ENCODE measurements at regions not wholly inside any gene's neighbourhood (a gene's known extent, or its start where the extent isn't known, plus 50 kb on each side); places are given as distances from the start of the nearest gene placed in this dataset.
"Not testable (repeated sequence)": the region's sequence is repeated elsewhere in the genome, so short reads cannot be mapped to it uniquely, and the experiment has no call there.

GRCh38 chr14:56431013-56431412 lies 148.6 kb upstream of the TMEM260 start:
- H3K4me3 ChIP-seq = no peak overlapping the region
- no peaks in the 10 kb centered on the region for H3K9me3 ChIP-seq
- TF ChIP-seq EP300 (IDR thresholded peaks at IDR 0.05) (no peak), POLR2AphosphoS5 (IDR thresholded peaks at IDR 0.05) (no peak), POLR2A (IDR thresholded peaks at IDR 0.05) (no peak)
- TF ChIP-seq, protein P1, sequence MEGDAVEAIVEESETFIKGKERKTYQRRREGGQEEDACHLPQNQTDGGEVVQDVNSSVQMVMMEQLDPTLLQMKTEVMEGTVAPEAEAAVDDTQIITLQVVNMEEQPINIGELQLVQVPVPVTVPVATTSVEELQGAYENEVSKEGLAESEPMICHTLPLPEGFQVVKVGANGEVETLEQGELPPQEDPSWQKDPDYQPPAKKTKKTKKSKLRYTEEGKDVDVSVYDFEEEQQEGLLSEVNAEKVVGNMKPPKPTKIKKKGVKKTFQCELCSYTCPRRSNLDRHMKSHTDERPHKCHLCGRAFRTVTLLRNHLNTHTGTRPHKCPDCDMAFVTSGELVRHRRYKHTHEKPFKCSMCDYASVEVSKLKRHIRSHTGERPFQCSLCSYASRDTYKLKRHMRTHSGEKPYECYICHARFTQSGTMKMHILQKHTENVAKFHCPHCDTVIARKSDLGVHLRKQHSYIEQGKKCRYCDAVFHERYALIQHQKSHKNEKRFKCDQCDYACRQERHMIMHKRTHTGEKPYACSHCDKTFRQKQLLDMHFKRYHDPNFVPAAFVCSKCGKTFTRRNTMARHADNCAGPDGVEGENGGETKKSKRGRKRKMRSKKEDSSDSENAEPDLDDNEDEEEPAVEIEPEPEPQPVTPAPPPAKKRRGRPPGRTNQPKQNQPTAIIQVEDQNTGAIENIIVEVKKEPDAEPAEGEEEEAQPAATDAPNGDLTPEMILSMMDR (IDR thresholded peaks at IDR 0.05) = no peak
- H3K4me1 ChIP-seq = no peaks in the 10 kb centered on the region
- no peak overlapping the region for H3K27ac ChIP-seq
- ATAC-seq = no peak
- peaks cover 3% of the 10 kb centered on the region for H3K27me3 ChIP-seq
- 68 to 70% methylated on average over 3 to 4 of the region's 4 CpGs for WGBS, 2 donors (ENCODE audit: low coverage in 1 of 2)
- no peaks in the 10 kb centered on the region for H3K36me3 ChIP-seq

DNA sequence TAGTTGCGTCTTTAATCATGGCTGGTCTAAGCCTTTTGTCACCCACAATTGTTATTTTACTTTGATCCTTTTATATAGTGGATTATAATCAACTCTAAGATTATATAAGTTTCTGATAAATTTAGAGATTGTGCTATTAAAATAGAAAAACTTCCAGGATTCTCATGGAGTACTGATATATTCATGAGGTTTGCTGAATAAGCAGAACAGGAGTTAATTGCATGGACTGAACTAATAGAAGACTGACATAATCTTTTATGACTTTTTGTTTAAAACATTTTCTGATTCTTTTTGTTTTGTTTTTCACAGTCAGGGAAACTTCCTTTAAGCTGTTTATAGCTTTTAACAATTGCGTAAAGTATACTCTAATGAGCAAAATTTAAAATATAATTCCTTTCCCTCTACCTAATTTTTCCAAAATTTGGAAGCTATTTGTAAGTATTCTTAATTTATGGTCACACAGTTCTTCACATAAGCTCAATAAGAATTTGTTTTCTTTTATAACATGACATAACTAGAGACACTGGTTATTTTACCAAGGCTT lies 129.9 kb upstream of the TMEM260 start:
- Histone ChIP-seq H3K9me3 (no peaks in the 10 kb centered on the region), H3K4me1 (no peaks in the 10 kb centered on the region), H3K27me3 (peaks cover 18% of the 10 kb centered on the region), H3K27ac (no peak overlapping the region), H3K4me3 (no peak overlapping the region), H3K36me3 (no peaks in the 10 kb centered on the region)
- no peak for ATAC-seq
- 83 to 100% methylated on average over 1 to 2 of the region's 2 CpGs for WGBS, 2 donors (ENCODE audit: low coverage in 1 of 2)
- TF ChIP-seq, protein P1 (IDR thresholded peaks at IDR 0.05) = no peak
- no peak for TF ChIP-seq EP300 (IDR thresholded peaks at IDR 0.05)
- no peak for TF ChIP-seq POLR2AphosphoS5 (IDR thresholded peaks at IDR 0.05)
- no peak for TF ChIP-seq POLR2A (IDR thresholded peaks at IDR 0.05)

- Histone ChIP-seq H3K27ac (no peak overlapping the region), H3K36me3 (no peaks in the 10 kb centered on the region), H3K27me3 (peaks cover 22% of the 10 kb centered on the region), H3K9me3 (no peaks in the 10 kb centered on the region), H3K4me3 (no peak overlapping the region), H3K4me1 (no peaks in the 10 kb centered on the region)
- TF ChIP-seq POLR2A (IDR thresholded peaks at IDR 0.05) = no peak
- TF ChIP-seq EP300 (IDR thresholded peaks at IDR 0.05) = no peak
- no peak for ATAC-seq
- 80 to 92% methylated on average over 2 of the region's 6 CpGs for WGBS, 2 donors (ENCODE audit: low coverage in 1 of 2)
Measured at GRCh38 chr14:56452940-56453339, 126.7 kb upstream of the TMEM260 start.

GRCh38 chr14:56454680-56455079 lies 124.9 kb upstream of the TMEM260 start:
- H3K4me1 ChIP-seq, ATAC-seq, H3K36me3 ChIP-seq, H3K9me3 ChIP-seq, H3K4me3 ChIP-seq, H3K27ac ChIP-seq: not testable (repeated sequence)
- WGBS, 2 donors (ENCODE audit: low coverage in 1 of 2) = 100% methylated on average over 1 of the region's 3 CpGs; no CpG with 5 or more reads in 1 of the 2 donors
- peaks cover 11% of the 10 kb centered on the region for H3K27me3 ChIP-seq

DNA sequence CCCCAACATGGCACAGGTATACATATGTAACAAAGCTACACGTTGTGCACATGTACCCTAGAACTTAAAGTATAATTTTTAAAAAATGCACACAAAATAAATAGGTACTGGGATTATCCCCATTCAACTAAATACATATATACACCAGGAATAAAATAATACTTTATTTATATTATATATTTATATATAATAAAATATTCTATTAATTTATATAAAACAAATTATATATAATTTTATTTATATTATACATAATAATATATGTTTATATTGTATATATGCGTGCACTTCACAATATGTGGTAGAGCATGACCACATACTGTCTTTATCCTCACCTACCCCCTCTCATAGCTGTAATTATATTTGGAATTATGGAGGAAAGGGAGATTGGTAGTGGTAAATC lies 119.1 kb upstream of the TMEM260 start:
- Histone ChIP-seq H3K4me3 (no peak overlapping the region), H3K4me1 (no peaks in the 10 kb centered on the region), H3K9me3 (no peaks in the 10 kb centered on the region), H3K27me3 (no peaks in the 10 kb centered on the region), H3K36me3 (no peaks in the 10 kb centered on the region), H3K27ac (no peak overlapping the region)
- ATAC-seq = no peak
- 88 to 90% methylated on average over 2 of the region's 2 CpGs for WGBS, 2 donors (ENCODE audit: low coverage in 1 of 2)
- no peak for TF ChIP-seq EP300 (IDR thresholded peaks at IDR 0.05)
- no peak for TF ChIP-seq POLR2AphosphoS5 (IDR thresholded peaks at IDR 0.05)
- TF ChIP-seq, protein P1 (IDR thresholded peaks at IDR 0.05) = no peak
- TF ChIP-seq POLR2A (IDR thresholded peaks at IDR 0.05) = no peak
